ENCODE measurements at regions not wholly inside any gene's neighbourhood (a gene's known extent, or its start where the extent isn't known, plus 50 kb on each side); places are given as distances from the start of the nearest gene placed in this dataset.

DNA sequence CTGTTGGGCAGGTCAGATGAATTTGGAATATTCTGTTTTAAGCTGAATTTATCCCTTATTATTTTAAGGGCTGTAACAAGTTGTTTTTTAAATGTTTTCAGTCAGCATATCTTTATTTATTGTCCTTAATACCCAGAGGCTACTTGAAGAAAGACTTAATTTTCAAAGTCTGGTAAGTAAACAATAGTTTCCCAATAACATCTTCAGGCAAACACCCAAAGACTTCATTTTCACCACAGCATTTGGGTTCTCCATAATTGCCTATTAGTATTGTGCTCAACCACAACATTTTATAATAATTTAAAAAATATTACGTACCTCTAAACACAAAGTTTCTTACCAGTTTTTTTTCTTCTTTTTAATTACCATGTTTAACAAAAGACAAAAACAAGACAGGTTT, 60.0 kb upstream of the MKLN1 start:
- TF ChIP-seq POLR2A (IDR thresholded peaks at IDR 0.05): no peak
- TF ChIP-seq CTCF (IDR thresholded peaks at IDR 0.05): no peak
- TF ChIP-seq POLR2AphosphoS5 (IDR thresholded peaks at IDR 0.05): no peak

All from sigmoid colon (tissue), 4 donors.